Renal cortex interstitium (tissue), 11 donors: ENCODE measurements at regions not wholly inside any gene's neighbourhood (a gene's known extent, or its start where the extent isn't known, plus 50 kb on each side); places are given as distances from the start of the nearest gene placed in this dataset.
"Not testable (repeated sequence)": the region's sequence is repeated elsewhere in the genome, so short reads cannot be mapped to it uniquely, and the experiment has no call there.

Experiments used
- DNase-seq, 11 donors: peaks; one replicate each; pipeline ENCODE4 v3.0.0-alpha.2; 2013; ENCODE audit warnings: low read depth in 9 of 11, low spot score in 4 of 11; ENCODE audit errors: extremely low read depth in 1 of 11

GRCh38 chr9:129547869-129548570, 72.9 kb downstream of the C9orf50 start:
- no peak for DNase-seq

DNA sequence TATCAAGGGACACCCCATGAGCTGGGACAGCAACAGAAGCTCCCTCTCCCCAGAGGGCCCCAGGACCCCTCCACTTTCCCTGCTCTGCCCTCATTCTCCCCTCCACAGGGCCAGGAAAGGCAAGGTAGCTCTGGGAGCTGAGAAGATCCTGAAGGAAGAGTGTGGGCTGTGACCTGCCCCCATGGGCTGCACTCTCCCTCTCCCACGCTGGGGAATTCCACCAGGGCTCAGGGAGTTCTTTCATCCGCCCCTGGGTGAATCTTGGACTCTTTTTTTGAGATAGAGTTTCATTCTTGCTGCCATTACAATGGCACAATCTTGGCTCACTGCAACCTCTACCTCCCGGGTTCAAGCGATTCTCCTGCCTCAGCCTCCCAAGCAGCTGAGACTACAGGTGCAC, 73.8 kb downstream of the C9orf50 start:
- DNase-seq: no peak

GRCh38 chr9:129545876-129546275, 75.0 kb downstream of the C9orf50 start:
- DNase-seq: not testable (repeated sequence)

DNA sequence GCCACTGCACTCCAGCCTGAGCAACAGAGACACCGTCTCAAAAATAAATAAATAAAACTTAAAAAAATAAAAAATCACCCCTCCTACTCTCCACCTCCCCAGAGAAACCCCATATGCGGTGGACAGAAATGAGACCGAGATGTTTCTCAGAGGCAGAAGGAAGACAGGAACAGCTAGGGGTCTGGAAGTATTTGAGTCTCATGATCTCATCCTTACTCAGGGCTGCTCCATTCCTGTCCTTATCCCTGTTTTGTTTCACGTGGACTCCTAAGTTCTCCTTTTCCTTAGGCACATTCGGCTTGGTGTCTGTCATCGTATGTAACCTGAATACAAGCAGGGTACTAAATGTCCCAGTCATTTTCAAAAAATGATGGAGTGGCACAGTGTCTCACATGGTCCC, 76.1 kb downstream of the C9orf50 start:
- no peak for DNase-seq

DNA sequence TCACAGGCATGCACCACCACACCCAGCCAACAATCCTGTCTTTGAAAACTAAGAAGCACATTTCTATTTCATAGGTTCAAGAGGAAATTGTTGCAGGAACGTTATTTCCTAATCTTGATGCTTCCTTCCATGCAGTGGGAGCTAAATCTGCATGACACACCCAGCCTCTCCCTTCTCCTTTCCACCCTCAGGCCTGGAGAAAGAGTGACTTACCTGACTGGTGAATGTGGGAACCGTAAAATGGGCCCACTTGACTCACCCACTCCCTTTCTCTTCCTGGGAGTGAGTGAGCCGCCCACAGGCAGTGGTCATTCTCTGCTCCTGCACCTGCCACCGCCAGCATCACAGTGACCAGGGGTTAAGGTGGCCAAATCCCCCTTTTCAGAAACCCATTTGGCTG, 78.2 kb downstream of the C9orf50 start:
- no peak for DNase-seq

DNA sequence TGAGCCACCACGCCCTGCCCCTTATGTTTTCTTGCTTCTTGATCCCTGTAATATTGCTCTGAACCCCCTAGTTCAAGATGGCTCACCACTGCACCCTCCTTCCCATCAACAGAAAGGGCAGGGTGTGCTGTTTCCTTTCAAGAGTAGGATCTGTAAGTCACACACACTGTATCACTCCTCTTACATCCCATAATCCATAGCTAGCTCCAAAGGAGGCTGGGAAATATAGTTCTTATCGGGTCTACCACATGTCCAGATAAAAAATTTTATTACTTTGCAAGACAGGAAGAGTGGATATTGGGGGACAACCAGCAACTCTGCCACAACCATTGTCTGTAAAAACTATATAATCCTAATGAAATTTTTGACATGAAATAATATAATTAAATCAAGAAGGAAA, 79.6 kb downstream of the C9orf50 start:
- no peak for DNase-seq

DNA sequence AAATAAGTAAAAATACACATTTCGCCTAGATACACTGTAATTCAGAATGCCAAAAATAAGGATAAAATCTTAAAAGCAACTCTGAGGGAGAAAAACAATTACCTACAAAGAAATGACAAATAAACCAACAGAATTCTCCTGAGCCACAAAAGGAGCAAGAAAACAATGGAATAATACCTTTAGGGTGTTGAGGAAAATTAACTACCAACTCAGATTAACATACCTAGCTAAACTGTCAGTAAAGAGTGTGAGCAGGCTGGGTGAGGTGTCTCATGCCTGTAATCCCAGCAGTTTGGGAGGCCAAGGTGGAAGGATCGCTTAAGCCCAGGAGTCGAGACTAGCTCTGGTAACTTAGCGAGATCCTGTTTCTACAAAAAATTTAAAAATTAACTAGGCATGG, 81.5 kb downstream of the C9orf50 start:
- DNase-seq: no peak

DNA sequence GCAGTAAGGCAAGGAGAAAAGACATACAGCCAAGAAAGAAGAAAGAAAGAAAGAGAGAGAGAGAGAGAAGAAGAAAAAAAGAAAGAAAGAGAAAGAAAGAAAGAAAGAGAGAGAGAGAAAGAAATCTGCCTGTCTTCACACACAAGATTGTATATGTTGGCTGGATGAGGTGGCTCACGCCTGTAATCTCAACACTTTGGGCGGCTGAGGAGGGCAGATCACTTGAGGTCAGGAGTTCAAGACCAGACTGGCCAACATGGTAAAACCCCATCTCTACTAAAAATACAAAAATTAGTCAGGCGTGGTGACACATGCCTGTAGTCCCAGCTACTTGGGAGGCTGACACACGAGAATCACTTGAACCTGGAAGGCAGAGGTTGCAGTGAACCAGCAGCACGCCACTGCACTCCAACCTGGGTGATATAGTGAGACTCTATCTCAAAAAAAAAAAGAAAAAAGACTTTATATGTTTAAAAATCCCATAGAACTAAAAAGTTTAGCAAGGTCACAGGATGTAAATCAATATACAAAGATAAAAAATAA, 89.0 kb downstream of the C9orf50 start:
- not testable (repeated sequence) for DNase-seq

DNA sequence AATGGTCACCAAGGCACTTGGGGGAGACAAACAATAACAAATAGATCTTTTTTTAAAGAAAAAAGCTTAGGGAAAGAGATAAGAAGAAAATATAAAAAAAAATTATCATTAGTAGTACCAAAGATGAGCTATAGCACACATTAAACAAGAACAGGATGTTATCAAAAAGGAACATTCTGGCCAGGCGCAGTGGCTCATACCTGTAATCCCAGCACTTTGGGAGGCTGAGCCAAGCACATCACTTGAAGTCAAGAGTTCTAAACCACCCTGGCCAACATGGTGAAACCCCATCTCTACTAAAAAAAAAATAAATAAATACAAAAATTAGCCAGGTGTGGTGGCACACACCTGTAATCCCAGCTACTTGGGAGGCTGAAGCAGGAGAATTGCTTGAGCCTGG, 92.9 kb downstream of the C9orf50 start:
- not testable (repeated sequence) for DNase-seq

GRCh38 chr9:129525656-129526196, 95.2 kb downstream of the C9orf50 start:
- no peak for DNase-seq

GRCh38 chr9:129524582-129525270, 96.2 kb downstream of the C9orf50 start:
- DNase-seq: no peak

DNA sequence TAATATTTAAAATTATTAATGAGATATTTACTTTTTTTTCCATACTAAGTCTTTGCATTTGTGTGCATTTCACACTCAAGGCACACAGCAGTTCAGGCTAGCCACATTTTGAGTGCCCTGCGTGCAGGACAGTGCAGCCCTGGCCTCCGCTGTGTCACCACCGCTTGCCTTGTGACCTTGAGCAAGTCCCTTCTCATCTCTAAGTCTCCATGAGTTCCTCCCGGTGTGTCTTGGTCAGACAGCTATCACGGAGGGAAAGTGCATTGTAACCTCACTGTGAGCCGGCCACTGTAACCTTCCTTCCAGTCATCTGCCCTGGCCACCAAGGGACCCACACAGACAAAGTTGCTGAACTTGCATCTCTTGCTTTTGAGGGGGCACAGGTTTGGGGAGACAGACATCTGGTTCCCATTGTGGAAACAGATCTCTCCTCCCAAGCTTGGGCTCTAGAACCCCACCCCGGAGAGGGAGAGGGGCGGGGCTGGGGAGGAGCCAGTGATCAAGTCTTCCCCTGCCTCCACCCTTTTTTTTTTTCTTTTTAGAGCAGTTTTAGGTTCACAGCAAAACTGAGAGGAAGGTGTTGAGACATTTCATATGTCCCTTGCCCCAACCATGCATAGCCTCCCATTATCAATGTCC, 96.8 kb downstream of the C9orf50 start:
- no peak for DNase-seq

- DNase-seq: no peak
These were observed 98.5 kb downstream of the C9orf50 start for GRCh38 chr9:129522351-129522750.

- DNase-seq: no peak
These were observed 100.8 kb downstream of the C9orf50 start for GRCh38 chr9:129520082-129520481.

GRCh38 chr9:129518074-129518473, 102.8 kb downstream of the C9orf50 start:
- no peak for DNase-seq

DNA sequence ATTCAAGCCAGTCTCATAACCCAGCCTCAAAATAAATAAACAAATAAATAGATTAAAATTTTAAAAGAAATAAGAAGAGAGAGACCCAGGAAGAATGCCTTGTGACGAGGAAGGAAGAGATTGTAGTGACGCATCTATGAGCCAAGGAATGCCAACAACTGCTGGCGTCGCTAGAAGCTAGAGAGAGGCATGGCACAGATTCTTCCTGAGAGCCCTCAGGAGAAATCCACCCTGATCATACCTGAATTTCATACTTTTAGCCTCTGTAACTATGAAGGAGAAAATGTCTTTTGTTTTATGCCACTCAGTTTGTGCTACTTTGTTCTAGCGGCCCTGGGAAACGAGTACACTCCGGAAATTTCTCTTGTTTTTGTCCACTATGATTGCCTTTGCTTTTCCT, 103.9 kb downstream of the C9orf50 start:
- no peak for DNase-seq

- no peak for DNase-seq
These were observed 106.0 kb downstream of the C9orf50 start for GRCh38 chr9:129514891-129515290.

GRCh38 chr9:129514497-129514867, 106.4 kb downstream of the C9orf50 start:
- no peak for DNase-seq

- DNase-seq: no peak
These were observed 106.9 kb downstream of the C9orf50 start for GRCh38 chr9:129513856-129514496.
